A549 (cell line): ENCODE measurements at regions not wholly inside any gene's neighbourhood (a gene's known extent, or its start where the extent isn't known, plus 50 kb on each side); places are given as distances from the start of the nearest gene placed in this dataset.

Experiments used
- BHLHE40 ChIP-seq: IDR thresholded peaks from 2 replicates; pipeline ENCODE4 v1.6.1; 2012; ENCODE audit warnings: low read depth, low read length, inconsistent platforms
- CEBPB ChIP-seq, 2 experiments: fragments of >200 bp in 1 of 2; sonication (Bioruptor Twin) in 1 of 2; formaldehyde crosslinking in 1 of 2; IDR thresholded peaks; 2 replicates each; pipeline ENCODE4 v1.6.1; 2012 to 2016
- CHD2 ChIP-seq: fragments of 150-350 bp; IDR thresholded peaks from 2 replicates; pipeline ENCODE4 v1.6.1; 2014; ENCODE audit warnings: low read length; ENCODE audit not compliant: partially characterized antibody
- MYC ChIP-seq: IDR thresholded peaks from 2 replicates; pipeline ENCODE4 v1.6.1; 2012; ENCODE audit warnings: mild to moderate bottlenecking, inconsistent platforms, low read length, improper control_type of control experiment, borderline replicate concordance
- POLR2A ChIP-seq: IDR thresholded peaks from 2 replicates; pipeline ENCODE4 v1.6.1; 2012; ENCODE audit warnings: mild to moderate bottlenecking, low read length
- POLR2AphosphoS2 ChIP-seq: conservative IDR thresholded peaks from 2 replicates; pipeline ENCODE4 v1.6.1; 2012; ENCODE audit warnings: low read length, improper control_type of control experiment, inconsistent platforms
- RARB ChIP-seq: fragments of 250-450 bp; sonication (Bioruptor Pico); IDR thresholded peaks from 2 replicates; pipeline ENCODE4 v1.8.0; 2021; ENCODE audit warnings: mild to moderate bottlenecking, moderate library complexity
- TF ChIP-seq, protein P1 (sequence below): fragments of >200 bp; sonication (Bioruptor Twin); formaldehyde crosslinking; IDR thresholded peaks from 3 replicates; pipeline ENCODE4 v1.5.1; 2016
- TF ChIP-seq, protein P2 (sequence below): IDR thresholded peaks from 2 replicates; pipeline ENCODE4 v1.6.1; 2012
- TF ChIP-seq, protein P3 (sequence below): fragments of 450-650 bp; IDR thresholded peaks from 2 replicates; pipeline ENCODE4 v1.6.1; 2014; ENCODE audit warnings: antibody characterized with exemption
- TF ChIP-seq, protein P4 (sequence below): fragments of >200 bp; sonication (Bioruptor Twin); formaldehyde crosslinking; IDR thresholded peaks from 3 replicates; pipeline ENCODE4 v1.6.1; 2016

DNA sequence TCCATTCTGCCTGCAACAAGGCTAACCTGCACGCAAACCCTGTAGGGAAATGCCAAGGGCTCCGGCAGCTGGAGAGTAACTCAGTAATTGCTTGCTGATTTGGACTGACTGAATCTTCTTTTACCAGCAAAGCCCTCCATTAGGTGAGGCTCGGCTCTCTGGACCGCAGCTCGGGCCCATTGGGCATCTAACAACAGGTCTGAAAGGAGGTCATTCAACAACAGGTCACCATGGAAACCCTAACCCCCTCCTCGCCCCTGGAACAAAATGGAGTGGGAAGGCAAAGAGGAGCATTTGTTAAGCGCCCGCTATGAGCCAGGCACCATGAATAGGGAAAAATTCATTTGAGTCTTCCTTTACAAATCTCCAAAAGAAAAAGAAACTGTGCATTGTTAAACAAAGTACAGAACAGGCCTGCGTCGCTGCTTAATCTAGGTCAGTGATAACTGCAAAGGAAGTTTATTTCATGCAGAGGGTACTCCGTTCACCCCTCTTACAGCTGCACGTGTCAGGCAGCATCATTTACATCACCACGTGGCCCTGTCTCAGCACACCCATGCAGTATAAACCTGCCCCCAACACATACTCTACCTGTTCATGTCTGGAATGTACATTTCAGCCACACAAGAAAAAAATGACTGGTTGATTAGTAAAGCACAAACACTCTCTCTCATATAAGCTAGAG lies 248.8 kb upstream of the NEBL start:
- TF ChIP-seq MYC (no peak), RARB (CRISPR knock-in tag) (no peak), POLR2AphosphoS2 (no peak), POLR2A (no peak), BHLHE40 (no peak), CEBPB (IDR thresholded peaks at IDR 0.05) (no peak), CHD2 (no peak)
- TF ChIP-seq, protein P1, sequence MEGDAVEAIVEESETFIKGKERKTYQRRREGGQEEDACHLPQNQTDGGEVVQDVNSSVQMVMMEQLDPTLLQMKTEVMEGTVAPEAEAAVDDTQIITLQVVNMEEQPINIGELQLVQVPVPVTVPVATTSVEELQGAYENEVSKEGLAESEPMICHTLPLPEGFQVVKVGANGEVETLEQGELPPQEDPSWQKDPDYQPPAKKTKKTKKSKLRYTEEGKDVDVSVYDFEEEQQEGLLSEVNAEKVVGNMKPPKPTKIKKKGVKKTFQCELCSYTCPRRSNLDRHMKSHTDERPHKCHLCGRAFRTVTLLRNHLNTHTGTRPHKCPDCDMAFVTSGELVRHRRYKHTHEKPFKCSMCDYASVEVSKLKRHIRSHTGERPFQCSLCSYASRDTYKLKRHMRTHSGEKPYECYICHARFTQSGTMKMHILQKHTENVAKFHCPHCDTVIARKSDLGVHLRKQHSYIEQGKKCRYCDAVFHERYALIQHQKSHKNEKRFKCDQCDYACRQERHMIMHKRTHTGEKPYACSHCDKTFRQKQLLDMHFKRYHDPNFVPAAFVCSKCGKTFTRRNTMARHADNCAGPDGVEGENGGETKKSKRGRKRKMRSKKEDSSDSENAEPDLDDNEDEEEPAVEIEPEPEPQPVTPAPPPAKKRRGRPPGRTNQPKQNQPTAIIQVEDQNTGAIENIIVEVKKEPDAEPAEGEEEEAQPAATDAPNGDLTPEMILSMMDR: no peak
- TF ChIP-seq, protein P2, sequence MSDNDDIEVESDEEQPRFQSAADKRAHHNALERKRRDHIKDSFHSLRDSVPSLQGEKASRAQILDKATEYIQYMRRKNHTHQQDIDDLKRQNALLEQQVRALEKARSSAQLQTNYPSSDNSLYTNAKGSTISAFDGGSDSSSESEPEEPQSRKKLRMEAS: no peak
- TF ChIP-seq, protein P3, sequence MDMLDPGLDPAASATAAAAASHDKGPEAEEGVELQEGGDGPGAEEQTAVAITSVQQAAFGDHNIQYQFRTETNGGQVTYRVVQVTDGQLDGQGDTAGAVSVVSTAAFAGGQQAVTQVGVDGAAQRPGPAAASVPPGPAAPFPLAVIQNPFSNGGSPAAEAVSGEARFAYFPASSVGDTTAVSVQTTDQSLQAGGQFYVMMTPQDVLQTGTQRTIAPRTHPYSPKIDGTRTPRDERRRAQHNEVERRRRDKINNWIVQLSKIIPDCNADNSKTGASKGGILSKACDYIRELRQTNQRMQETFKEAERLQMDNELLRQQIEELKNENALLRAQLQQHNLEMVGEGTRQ: no peak
- TF ChIP-seq, protein P4, sequence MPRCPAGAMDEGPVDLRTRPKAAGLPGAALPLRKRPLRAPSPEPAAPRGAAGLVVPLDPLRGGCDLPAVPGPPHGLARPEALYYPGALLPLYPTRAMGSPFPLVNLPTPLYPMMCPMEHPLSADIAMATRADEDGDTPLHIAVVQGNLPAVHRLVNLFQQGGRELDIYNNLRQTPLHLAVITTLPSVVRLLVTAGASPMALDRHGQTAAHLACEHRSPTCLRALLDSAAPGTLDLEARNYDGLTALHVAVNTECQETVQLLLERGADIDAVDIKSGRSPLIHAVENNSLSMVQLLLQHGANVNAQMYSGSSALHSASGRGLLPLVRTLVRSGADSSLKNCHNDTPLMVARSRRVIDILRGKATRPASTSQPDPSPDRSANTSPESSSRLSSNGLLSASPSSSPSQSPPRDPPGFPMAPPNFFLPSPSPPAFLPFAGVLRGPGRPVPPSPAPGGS: no peak
